Lower leg skin (tissue), 3 donors: ENCODE measurements at regions not wholly inside any gene's neighbourhood (a gene's known extent, or its start where the extent isn't known, plus 50 kb on each side); places are given as distances from the start of the nearest gene placed in this dataset.

ENCODE experiments used
- CTCF ChIP-seq, 3 donors: fragments of 450-650 bp; IDR thresholded peaks; one replicate each; pipeline ENCODE4 v1.5.1; 2016; ENCODE audit warnings: antibody characterized with exemption in 3 of 3, mild to moderate bottlenecking in 3 of 3, moderate library complexity in 2 of 3
- POLR2A ChIP-seq, 2 donors: fragments of 450-650 bp; IDR thresholded peaks; one replicate each; pipeline ENCODE4 v1.6.1; 2016 to 2017; ENCODE audit warnings: antibody characterized with exemption in 2 of 2, mild to moderate bottlenecking in 1 of 2, moderate library complexity in 1 of 2

GRCh38 chr15:87317900-87318299 lies 938.6 kb downstream of the NTRK3 start:
- no peak for TF ChIP-seq CTCF (IDR thresholded peaks at IDR 0.05)
- TF ChIP-seq POLR2A (IDR thresholded peaks at IDR 0.05) = no peak
